BE2C (cell line): ENCODE measurements at regions not wholly inside any gene's neighbourhood (a gene's known extent, or its start where the extent isn't known, plus 50 kb on each side); places are given as distances from the start of the nearest gene placed in this dataset.
"Not testable (repeated sequence)": the region's sequence is repeated elsewhere in the genome, so short reads cannot be mapped to it uniquely, and the experiment has no call there.

Source experiments
- DNase-seq: peaks from one replicate; pipeline ENCODE4 v3.0.0-alpha.2; 2020
- H3K27me3 ChIP-seq: fragments of 250-450 bp; sonication (Bioruptor Pico); 2 replicates; pipeline ENCODE4 v1.5.1; 2020; ENCODE audit warnings: mild to moderate bottlenecking
- H3K36me3 ChIP-seq: fragments of 250-450 bp; sonication (Bioruptor Pico); 2 replicates; pipeline ENCODE4 v1.5.1; 2020; ENCODE audit warnings: mild to moderate bottlenecking
- H3K4me1 ChIP-seq: fragments of 250-450 bp; sonication (Bioruptor Pico); 2 replicates; pipeline ENCODE4 v1.5.1; 2020
- H3K4me3 ChIP-seq: 2 replicates; pipeline ENCODE4 v1.5.1; 2011; ENCODE audit warnings: low read depth, low read length
- H3K9me3 ChIP-seq: fragments of 250-450 bp; sonication (Bioruptor Pico); 2 replicates; pipeline ENCODE4 v1.5.1; 2020
- CTCF ChIP-seq: IDR thresholded peaks from 2 replicates; pipeline ENCODE4 v1.5.1; 2012; ENCODE audit warnings: mild to moderate bottlenecking, low read depth, low read length

DNA sequence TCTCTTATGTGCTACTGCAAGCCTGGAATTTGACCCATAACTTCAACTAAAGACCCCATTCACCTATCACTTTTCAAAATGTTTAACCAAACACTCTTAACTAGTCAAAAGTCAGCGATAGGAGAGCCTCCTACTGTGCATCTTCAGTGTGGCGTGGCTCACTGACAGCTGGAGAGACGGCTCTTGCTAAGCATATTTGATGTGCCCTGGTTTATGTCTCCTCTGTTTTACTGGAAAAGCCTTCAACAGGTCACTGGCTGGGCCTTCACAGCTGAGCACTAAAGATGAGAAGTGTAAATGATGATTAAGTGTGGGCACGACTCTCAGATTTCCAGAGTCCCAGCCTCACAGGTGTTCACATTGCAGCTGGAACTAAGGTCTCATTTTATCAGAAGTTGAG is 472.1 kb downstream of the SEMA3D start:
- Histone ChIP-seq H3K4me1 (no peaks in the 10 kb centered on the region), H3K36me3 (no peaks in the 10 kb centered on the region), H3K4me3 (no peak overlapping the region), H3K27me3 (no peaks in the 10 kb centered on the region), H3K9me3 (no peaks in the 10 kb centered on the region)
- DNase-seq = no peak
- TF ChIP-seq CTCF = no peak

DNA sequence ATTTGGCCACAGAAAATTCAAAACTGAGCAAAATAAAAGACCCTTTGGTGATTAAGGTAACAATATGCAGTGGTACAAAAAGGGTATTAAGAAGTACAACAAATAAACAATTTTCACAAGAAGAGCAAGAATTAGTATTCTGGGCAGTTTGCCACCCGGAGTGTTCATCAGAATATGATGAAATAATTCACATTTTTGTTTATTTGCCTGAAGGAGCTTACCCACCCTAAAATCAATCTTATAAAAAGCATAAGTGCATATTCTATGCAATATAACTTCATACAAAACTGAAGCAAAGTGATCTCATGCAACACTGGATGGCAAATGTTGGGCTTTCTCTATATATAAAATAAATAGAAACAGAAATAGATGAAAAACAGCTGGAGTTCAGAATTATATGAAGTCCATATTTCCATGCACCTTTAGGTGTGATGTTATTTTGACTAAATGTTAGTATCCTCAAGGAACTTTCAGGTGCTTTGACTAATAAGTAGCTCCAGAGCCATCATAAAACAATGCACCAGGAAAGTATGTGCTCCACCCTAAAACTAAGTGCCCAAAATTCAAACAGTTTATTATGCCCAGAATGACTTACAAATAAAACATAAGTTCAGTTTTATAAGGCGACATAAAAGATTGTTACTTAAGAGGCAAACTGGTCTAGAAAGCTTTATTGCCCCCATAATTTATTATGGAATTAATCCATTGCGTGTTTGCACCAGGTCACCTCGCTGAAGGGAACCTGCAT is 474.3 kb downstream of the SEMA3D start:
- H3K9me3 ChIP-seq = no peaks in the 10 kb centered on the region
- no peak overlapping the region for H3K4me3 ChIP-seq
- no peaks in the 10 kb centered on the region for H3K27me3 ChIP-seq
- H3K36me3 ChIP-seq = no peaks in the 10 kb centered on the region
- no peaks in the 10 kb centered on the region for H3K4me1 ChIP-seq
- no peak for TF ChIP-seq CTCF
- DNase-seq = no peak

GRCh38 chr7:84710538-84710937 is 476.3 kb downstream of the SEMA3D start:
- H3K36me3 ChIP-seq, H3K4me1 ChIP-seq, H3K9me3 ChIP-seq: not testable (repeated sequence)

GRCh38 chr7:84705706-84706105 is 481.1 kb downstream of the SEMA3D start:
- Histone ChIP-seq H3K4me3 (no peak overlapping the region), H3K4me1 (peaks cover 3% of the 10 kb centered on the region), H3K27me3 (no peaks in the 10 kb centered on the region), H3K36me3 (no peaks in the 10 kb centered on the region), H3K9me3 (no peaks in the 10 kb centered on the region; the same call in 1 of the 2 replicates)
- no peak for TF ChIP-seq CTCF
- no peak for DNase-seq

More at GRCh38 chr7:84710538-84710937, 476.3 kb downstream of the SEMA3D start:
- H3K4me3 ChIP-seq, DNase-seq, H3K27me3 ChIP-seq: not testable (repeated sequence)

- TF ChIP-seq CTCF = no peak
- Histone ChIP-seq H3K27me3 (no peaks in the 10 kb centered on the region), H3K4me3 (no peak overlapping the region), H3K36me3 (no peaks in the 10 kb centered on the region), H3K9me3 (no peaks in the 10 kb centered on the region; the same call in 1 of the 2 replicates), H3K4me1 (peaks cover 3% of the 10 kb centered on the region)
- DNase-seq = no peak
These were observed 481.8 kb downstream of the SEMA3D start for GRCh38 chr7:84705079-84705478.

DNA sequence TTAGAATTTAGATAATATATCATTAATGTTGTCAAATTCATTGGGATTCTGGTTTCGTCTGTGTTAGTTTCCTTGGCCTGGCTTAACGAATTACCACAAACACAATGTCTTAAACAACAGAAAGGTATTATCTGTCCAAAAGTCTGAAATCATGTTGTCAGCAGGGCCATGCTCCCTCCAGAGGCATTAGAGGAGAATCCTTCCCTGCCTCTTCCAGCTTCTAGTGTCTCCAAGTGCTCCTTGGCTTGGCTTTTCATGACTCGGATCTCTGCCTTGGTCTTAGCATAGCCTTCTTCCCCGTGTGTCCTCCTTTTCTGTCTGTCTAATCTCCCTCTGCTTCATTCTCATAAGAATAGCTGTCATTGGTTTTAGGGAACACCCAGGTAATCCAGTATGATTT is 482.5 kb downstream of the SEMA3D start:
- no peak for TF ChIP-seq CTCF
- DNase-seq = no peak
- Histone ChIP-seq H3K4me1 (peaks cover 3% of the 10 kb centered on the region), H3K4me3 (no peak overlapping the region), H3K27me3 (no peaks in the 10 kb centered on the region), H3K36me3 (no peaks in the 10 kb centered on the region), H3K9me3 (no peaks in the 10 kb centered on the region; the same call in 1 of the 2 replicates)
